Brain pericyte (primary cell): ENCODE measurements at regions not wholly inside any gene's neighbourhood (a gene's known extent, or its start where the extent isn't known, plus 50 kb on each side); places are given as distances from the start of the nearest gene placed in this dataset.
"Not testable (repeated sequence)": the region's sequence is repeated elsewhere in the genome, so short reads cannot be mapped to it uniquely, and the experiment has no call there.

Source experiments
- DNase-seq: peaks from one replicate; pipeline ENCODE4 v3.0.0-alpha.2; 2012; ENCODE audit warnings: low read depth, low spot score

DNA sequence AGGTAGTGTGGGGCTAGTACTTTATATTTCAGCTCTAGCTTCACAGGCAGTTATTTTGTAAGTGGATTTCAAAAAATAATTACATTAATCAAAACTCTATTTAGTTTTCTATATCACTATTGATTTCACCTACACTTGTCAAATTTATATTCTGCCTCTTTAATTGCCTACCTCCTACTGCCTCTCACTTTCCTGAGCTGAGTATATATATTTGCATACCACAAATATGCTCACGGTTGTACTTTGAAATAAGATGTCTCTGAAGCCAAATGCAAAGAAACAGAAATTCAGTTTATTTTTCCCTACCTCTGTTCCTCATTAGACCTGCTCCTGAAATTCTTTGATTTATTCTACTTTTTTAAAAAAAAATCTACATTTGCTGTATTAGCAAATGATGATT is 309.3 kb upstream of the TGFBR2 start:
- no peak for DNase-seq

DNA sequence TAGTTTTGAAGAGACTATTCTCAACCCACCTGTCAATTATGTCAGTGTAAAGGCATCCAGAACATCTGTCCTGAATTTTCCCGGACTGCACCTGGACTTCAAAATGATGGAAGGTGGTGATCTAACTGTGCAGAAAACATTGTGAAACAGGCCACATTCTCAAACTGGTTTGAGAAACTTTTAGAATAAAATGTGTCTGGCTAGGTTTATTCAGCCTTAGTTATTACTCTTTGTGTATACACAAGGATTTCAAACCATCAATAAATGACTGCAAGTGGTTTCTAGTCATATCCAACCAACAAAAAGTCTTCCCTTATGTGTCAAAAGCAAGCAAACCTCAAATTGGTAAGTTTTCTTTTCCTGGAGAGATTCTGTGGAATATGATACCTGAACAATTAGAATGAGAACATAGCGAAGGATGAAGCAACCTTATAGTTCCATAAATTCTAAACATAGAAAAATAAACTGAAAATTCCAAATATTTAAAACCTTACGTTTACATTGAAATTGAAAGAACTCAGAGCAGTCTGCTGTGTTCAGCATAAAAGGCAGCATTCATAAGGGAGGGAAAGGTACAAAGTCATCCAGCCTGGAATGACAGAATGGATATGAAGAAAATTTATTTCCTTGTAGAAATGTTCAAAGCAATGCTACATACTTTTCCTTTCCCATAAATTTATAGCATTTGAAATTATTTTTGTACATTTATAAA is 306.6 kb upstream of the TGFBR2 start:
- no peak for DNase-seq

DNA sequence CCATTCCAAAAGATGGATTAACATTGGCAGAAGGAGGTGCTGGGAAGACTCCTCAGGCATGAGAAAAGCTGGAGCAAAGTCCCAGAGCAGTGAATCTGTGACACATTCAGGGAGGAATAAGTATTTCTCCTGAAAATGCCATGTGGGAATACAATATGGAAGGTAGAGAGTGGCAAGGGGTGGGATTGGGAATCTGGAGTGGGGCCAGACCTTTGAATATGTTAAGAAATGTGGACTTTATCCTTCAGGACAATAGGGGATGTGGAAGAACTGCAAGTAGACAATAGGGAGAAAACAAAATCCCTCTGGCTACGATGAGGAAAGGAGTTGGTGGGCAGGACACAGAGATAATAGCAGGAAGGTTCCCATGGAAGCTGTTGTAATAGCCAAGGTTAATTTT is 305.6 kb upstream of the TGFBR2 start:
- DNase-seq, result no peak

DNA sequence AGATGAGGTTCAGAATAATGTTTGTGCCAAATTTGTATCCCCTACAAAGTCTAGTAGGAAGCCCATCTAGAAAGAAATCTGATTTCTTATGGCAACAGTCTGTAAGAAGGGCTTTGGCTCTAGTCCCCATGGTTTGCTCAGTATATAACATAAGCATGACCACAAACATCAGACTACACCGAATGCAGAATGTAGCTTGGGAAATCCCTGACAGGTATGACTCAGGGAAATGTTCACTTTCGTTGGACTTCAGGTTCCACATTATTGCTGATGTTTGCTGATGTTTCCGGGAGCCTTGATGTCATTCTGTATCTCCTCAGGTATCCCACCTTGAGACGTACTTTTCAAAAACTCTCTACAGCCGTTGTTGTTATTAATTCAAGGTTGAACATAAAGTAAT is 304.4 kb upstream of the TGFBR2 start:
- DNase-seq, result no peak

DNA sequence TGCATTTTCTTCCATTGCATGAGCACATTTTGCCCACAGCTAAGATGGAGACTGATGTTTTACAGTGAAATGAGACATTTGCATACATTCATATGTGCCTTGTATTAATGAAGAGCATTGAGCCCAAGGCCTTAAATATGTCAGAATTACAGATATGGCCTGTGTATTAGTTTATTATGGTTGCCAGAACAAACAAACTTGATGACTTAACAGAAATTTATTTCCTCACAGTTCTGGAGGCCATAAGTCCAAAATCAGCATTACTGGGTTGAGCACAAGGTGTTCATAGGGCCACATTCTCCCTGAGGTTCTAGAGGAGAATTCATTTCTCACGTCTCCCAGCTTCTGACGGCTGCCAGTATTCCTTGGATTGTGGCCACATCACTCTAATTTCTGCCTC is 302.6 kb upstream of the TGFBR2 start:
- DNase-seq, result no peak

DNA sequence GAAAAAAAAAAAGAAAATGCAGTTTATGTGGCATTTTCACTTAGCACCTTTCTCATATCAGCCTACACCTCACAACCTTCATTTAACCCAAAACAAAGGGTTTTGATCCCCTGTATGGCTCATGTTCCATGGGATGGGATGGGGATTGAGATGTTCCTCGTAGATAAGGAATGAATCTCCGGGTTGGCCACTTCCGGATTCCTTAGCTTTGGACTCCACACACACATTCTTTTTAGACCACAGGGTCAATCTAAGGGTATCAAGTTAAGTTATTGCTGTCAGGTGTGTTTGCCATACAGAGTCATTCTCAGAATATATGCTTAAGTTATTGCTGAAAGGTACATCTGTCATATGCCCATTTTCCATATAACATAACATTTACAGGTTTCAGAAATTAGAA is 301.4 kb upstream of the TGFBR2 start:
- DNase-seq, result no peak

DNA sequence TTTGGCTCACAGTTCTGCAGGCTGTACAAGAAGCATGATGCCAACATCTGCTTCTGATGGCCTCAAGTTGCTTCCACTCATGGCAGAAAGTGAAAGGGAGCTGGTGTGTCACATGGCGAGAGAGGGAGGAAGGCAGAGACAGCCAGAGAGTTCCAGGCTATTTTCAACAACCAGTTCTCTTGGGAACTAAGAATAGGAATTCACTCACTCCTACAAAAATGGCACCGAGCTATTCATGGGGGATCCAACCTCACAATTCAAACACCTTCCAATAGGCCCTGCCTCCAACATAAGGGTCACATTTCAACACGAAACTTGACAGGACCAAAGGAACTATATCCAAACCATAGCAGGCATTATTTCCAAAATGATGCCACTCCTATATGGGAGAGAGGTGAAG is 299.5 kb upstream of the TGFBR2 start:
- DNase-seq, result no peak

DNA sequence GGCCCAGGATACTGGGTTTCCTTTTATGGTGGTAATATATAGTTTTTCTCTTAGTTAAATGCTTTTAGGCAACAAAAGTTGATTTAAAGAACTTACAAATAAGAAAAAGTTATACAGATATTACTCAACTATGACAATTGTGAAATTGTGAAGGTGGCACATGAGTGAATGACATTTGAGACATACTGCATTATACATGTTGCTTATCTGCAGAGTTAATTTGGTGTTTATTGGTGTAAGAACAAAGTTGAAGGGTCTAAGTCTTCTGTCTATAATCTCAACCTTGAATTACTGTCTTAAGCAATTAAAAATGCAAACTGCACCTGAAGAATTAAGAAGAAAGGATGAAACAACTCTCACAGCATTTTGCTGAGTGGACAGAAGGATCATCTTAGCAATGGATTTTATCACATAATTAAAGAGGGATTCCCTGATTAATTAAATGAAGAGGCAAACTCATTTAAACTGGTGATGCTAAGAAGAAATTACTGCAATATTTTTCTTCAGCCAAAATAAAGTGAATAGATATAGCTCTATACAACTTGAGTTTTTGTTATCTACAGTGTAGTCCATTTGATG is 298.9 kb upstream of the TGFBR2 start:
- DNase-seq, result no peak

DNA sequence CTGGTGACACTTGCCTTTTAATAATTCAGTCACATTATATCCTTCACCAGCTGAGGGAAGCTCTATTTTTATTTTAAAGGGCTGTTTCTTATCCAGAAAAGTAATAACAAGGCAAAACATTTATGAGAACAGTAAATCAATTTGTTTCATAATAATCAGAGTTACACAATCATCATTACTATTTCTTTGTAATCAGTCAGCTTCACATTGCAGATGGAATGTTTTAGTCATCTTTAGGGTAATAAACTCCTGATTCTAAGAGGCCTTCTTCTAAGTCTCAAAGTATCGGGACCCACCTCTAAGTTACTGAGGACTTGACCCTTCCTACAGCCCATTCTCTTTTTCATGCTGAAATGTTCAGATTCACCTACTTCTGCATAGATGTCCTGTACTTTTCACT is 298.3 kb upstream of the TGFBR2 start:
- DNase-seq, result no peak

DNA sequence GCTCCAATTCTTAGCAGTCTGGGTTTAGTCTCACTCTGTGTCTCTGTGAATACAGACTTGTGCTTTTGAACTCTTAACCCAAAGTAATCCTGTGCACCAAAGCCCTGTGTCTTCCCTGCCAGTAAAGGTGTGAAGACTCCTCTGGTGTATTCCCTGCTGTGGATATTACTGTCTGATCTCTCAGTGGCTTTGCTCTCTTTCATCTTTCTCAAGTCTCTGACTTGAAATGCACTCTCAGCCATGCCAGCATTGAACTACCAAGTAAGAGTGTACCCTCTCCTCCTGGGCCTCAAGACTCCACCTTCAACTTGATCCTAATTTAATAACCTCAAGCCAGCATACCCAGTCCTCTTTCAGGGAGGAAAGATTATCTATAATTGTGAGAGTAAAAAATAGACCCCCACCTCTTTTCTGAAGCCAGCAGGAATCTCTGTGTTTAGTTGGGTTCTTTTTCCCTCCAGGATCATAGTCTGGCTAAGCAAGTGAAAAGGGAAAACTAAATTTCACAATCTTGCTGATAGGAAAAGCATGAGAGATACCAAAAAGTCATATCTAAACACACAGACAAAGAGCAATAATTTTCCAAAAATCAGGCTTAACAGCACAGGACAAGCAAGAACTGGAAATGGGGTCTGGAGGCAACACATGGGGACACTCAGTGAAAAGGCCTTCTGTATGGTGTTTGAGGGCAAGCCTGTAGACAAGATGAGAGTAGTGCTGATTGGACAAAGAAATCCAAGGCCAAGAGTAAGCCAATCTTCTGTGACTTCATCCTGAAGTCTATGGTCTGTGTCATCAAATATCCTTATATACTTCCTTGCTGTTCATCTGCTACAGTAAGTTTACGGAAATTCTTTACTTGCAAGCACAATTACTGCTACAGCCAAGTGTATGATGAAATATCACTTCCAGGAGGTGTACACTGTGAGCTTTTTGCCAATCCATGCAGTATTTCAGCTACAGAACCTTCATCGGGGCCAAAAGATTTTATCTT is 296.1 kb upstream of the TGFBR2 start:
- no peak for DNase-seq

DNA sequence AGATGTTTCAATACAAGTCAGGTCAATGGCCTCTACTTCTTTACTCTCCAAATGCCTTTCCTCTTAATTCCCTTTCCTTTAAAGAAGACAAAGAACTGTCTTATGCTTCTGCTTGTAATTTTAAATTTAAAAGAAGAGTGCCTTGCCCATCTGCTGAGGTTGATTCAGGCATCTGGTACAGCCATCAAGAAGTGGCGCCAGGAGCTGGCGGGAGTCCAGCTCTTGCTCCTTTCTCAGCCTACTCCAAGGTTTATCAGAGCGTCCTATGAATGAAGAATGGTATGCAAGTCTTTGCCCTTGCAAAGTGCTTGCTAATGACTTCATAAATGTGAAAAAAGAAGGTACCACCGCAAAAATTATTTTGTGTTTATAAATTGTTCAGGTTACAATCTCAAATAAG is 294.6 kb upstream of the TGFBR2 start:
- DNase-seq, result no peak

DNA sequence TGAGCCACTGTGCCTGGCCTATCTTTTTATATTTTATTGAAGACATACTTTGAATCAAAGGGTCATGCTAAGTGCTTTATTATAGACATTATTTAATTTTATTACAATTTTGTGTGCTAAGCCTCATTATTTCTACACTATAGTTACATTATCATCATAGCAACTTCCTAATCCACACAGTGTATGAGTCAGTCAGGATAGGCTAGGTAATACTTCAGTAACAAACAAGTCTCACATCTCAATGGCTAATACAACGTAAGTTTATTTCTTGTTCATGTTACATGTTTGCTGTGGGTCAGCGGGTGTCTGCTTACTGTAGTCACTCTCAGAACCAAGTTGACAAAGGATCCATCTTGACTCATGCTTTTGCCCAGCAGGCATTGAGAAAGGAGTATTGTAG is 292.6 kb upstream of the TGFBR2 start:
- DNase-seq, result no peak

DNA sequence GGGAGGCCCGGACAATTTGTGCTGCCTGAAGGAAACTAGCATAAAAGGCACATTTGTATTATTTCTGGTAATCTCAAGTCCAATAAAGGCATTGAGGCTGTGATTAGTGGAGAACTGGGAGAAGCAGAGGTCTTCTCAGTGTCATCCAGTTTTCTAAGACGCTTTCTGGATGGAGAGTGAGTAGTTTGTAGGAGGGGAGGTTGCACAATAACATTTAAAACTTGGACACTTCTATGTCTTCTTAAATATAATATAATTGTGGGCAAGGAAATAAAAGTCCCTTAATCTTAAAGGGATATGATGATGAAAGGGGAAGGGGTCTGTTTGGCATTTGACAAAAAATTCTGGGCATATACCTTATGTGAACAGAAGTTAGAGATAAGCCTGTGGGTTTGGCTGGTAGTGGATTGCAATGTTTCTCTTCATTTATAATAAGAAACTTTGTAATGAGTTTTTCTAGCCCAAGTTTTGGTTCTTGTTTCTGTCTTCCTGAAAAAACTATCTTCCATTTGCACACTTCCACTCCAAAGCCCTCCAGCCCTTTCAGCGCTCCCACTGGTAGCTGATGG is 291.6 kb upstream of the TGFBR2 start:
- DNase-seq, result no peak

DNA sequence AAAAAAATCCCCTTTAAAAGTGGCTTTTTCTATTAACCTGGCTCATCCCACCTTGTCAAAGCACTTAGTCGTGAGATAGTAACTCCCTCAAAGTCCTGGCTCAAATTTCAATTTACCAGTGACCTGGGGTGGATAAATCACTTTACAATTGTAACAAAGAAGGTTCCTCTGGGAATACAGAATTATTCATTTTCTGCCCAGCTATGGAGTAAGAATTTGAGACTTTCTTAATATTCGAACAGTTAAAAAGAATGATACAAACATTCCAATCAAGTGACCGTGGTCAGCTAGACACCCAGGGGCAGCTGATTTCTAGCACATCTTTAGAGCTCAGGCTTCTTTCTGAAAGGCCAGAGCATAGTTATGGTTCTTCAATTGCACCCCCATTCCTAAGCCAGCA is 291.0 kb upstream of the TGFBR2 start:
- DNase-seq, result no peak

DNA sequence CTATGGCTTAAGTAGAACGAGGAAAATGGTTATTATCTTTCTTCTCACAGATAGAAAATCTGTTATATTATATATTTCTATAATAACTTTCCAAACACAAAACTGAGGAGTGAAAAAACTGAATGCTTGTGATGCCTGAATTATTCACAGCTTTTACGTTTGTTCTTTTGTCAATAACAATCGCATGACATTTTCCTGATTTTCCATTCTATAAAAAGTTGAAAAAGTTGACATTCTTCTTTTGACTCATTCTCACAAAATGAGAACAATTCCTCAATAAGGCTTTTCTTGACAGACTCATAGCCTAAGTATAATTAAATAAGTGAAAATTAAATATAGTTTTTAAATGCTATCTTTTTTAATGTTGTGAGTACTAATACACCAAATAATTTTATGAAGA is 288.8 kb upstream of the TGFBR2 start:
- no peak for DNase-seq

DNA sequence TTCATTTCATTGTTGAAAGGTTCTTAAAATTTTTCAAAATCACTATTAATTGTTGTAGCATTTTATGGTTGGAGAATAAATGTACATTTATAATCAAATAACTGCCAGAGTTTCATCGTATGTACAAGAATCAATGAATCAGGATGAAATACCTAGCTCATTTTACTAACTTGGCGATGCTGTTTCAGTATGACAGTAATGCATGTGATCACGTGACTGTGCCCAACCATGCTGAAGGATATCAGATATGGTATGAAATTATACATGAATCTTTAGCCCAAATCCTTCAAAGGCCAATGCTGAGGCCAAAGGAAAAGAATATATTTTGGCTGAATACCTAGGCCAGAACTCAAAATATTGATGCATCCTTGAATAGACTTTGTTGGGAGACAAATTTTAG is 288.3 kb upstream of the TGFBR2 start:
- DNase-seq, result no peak

DNA sequence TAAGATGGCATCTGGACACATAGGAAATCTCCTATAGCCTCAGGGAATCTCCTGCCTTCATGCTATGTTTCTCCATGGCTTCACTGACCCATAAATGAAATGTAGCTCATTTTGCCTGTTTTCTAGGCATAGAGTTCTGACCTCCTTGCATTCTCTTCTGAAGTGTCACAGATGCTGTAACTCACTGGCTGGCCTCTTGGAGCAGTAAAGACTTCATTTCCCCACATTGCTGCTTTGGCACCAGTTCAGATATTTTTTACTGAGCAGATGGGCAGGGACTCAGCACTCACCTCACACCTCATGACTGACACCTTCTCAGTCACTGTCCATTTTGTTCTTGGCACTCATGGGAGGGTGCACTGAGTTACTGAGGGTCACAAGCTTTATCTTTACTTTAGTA is 286.7 kb upstream of the TGFBR2 start:
- DNase-seq, result no peak

DNA sequence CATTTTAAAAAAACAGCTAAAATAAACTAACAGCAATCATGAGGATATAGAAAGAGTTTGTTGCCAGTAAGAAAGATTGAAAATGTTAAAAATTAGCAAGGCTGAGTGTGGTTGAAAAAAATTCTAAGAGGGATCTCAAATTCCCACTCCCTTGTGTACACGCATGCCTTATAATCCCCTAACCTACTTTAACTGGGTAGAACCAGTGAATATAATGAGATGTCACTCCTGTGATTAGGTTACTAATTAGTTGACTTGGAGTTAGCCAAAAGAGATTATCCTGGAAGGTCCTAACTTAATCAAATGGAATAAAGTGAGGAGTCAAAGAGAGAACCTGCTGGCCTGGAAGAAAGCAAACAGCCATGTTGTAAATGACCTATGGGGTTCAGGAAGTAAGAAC is 286.0 kb upstream of the TGFBR2 start:
- DNase-seq, result no peak

DNA sequence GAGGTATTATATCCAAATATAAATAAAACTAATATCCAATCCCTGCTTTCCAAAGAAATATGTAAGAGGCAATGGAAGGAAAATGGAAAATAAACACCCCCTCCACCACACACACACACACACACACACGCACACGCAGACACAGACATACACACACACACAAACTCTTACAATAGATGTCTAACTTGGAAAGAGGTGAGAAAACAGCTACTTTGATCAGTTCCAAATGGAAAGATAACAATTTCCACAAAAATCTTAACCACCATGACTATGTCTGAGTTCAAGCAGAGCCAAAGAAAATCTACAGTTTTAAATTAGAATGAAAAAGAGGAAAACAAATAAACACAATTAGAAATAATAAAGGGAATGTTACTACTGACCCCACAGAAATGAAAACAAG is 285.3 kb upstream of the TGFBR2 start:
- no peak for DNase-seq

DNA sequence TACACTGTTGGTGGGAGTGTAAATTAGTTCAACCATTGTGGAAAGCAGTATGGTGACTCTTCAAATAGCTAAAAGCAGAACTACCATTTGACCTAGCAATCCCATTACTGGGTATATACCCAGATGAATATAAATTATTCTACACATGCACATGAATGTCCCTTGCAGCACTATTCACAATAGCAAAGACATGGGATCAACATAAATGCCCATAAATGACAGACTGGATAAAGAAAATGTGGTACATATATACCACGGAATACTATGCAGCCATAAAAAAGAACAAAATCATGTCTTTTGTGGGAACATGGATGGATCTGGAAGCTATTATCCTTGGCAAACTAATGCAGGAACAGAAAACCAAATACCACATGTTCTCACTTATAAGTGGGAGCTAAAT is 282.8 kb upstream of the TGFBR2 start:
- not testable (repeated sequence) for DNase-seq

DNA sequence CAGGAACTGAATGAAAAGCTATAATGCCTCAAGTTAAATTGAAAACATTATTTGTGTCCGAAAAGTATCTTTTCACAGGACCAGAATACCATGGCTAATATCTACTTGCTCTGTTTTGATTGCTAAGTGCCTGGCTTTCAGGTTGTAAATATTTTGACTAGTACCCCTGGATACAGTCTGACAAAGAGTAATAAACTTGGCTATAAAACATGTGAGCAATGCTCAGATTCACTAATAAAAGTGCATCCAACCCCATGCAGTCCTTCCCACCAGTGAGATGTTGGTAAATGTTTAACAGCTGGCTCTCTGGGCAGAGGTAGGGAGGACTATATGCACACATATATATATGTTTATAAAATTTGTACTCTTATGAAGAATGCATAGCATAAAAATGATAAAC is 281.8 kb upstream of the TGFBR2 start:
- no peak for DNase-seq

DNA sequence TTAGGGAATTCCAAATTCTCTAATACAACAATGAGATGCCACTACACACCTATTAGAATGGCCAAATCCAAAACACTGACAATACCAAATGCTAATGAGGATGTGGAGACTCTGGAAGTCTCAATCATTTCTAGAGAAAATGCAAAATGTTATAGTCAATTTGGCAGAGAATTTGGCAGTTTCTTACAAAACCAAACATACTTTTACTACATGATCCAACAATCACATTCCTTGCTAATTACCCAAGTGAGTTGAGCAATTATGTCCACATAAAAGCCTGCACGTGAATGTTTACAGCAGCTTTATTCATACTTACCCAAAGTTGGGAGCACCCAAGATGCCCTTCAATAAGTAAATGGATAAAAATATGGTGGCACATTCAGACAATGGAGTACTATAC is 278.4 kb upstream of the TGFBR2 start:
- DNase-seq, result not testable (repeated sequence)
